ENCODE measurements at regions not wholly inside any gene's neighbourhood (a gene's known extent, or its start where the extent isn't known, plus 50 kb on each side); places are given as distances from the start of the nearest gene placed in this dataset.

GRCh38 chr10:33534416-33534815, 199.9 kb upstream of the NRP1 start:
- Histone ChIP-seq H2AFZ (ENCODE audit: low read length) (no peak overlapping the region), H2BK120ac (ENCODE audit: low read depth, low read length, poor library complexity, severe bottlenecking) (no peak overlapping the region), H4K8ac (replicated peaks; ENCODE audit: insufficient read length, low read depth, low read length) (no peak overlapping the region), H4K5ac (ENCODE audit: insufficient read length, low read depth, low read length) (no peak overlapping the region), H3T11ph (ENCODE audit: low read length) (no peak overlapping the region), H2BK5ac (ENCODE audit: insufficient read length, low read length) (no peak overlapping the region), H2BK20ac (ENCODE audit: low read depth, low read length, poor library complexity, severe bottlenecking) (no peak overlapping the region), H3K9ac (ENCODE audit: extremely low read depth, insufficient read length, low read length) (no peak overlapping the region), H3K79me2 (ENCODE audit: insufficient read depth, low read length) (no peaks in the 10 kb centered on the region), H3K4me1 (ENCODE audit: insufficient read depth, low read length) (peaks cover 6% of the 10 kb centered on the region; the same call in 1 of the 2 replicates), H4K91ac (ENCODE audit: insufficient read length, low read depth, low read length) (no peak overlapping the region), H3K9me3 (ENCODE audit: control insufficient read depth, low read depth, low read length) (no peaks in the 10 kb centered on the region), H3K56ac (ENCODE audit: insufficient read length, low read depth, low read length) (no peak overlapping the region), H3K4me2 (ENCODE audit: insufficient read depth, insufficient read length, low read length) (no peak overlapping the region), H3K4ac (ENCODE audit: low read depth, low read length) (no peak overlapping the region), H3K14ac (ENCODE audit: insufficient read depth, low read length) (no peak overlapping the region), H3K79me1 (ENCODE audit: insufficient read depth, low read depth, low read length, poor library complexity, severe bottlenecking) (no peaks in the 10 kb centered on the region), H2BK12ac (ENCODE audit: insufficient read length, low read depth, low read length) (no peak overlapping the region), H3K23me2 (ENCODE audit: insufficient read length, low read depth, low read length, poor library complexity, severe bottlenecking) (no peaks in the 10 kb centered on the region), H3K23ac (ENCODE audit: insufficient read length, low read depth, low read length) (no peak overlapping the region), H3K27me3 (ENCODE audit: insufficient read depth, low read length) (no peaks in the 10 kb centered on the region), H3K27ac (ENCODE audit: insufficient read length, low read depth, low read length) (no peak overlapping the region), H4K20me1 (ENCODE audit: control insufficient read depth, insufficient read depth, insufficient read length) (no peaks in the 10 kb centered on the region), H2BK15ac (ENCODE audit: low read depth, low read length) (no peak overlapping the region), H2AK5ac (ENCODE audit: insufficient read length, low read length) (no peak overlapping the region), H3K18ac (ENCODE audit: insufficient read length, low read depth, low read length) (no peak overlapping the region)
- Mint-ChIP-seq H3K9me3 (peaks cover 8 to 15% of the 10 kb centered on the region in 2 experiments), H3K36me3 (ENCODE audit: insufficient read depth in 1 of 3, low read depth in 3 of 3) (peaks cover 5 to 15% (median 5%) of the 10 kb centered on the region in 3 experiments; a peak in 5 of 7 replicates), H3K4me1 (peaks cover 25 to 30% of the 10 kb centered on the region in 2 experiments), H3K27me3 (ENCODE audit: low read depth) (no peaks in the 10 kb centered on the region), H3K27ac (no peak overlapping the region), H3K4me3 (no peak overlapping the region)
- no peak for TF ChIP-seq CTCF (conservative IDR thresholded peaks at IDR 0.05)
- DNase-seq, result no peak
- no CpG with 5 or more reads among the region's 4 CpGs for WGBS (ENCODE audit: extremely low coverage, insufficient read length, low lambda C conversion rate)

Measured in H9 (cell line).